ENCODE measurements at regions not wholly inside any gene's neighbourhood (a gene's known extent, or its start where the extent isn't known, plus 50 kb on each side); places are given as distances from the start of the nearest gene placed in this dataset.

DNA sequence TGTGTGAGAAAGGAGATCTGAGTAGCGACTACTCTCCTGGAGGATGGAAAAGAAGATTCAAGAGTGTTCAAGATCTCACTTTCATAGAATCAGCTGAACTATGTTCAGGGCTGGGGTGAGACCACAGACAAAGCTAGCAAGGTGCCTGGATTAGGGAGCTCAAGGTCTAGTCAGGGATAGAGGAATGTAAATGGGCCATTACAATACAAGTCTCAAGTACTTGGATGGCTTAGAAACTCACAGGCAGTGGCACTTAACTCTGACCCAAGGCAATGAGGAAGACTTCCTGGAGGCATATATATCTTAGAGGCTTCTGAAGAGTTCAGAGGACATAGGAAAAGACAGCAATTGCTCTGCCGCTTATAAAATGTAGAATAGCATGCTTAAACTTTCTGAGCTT, 184.9 kb upstream of the CDH11 start:
- DNase-seq: no peak

GRCh38 chr16:65306300-65306699, 184.4 kb upstream of the CDH11 start:
- DNase-seq: no peak

DNA sequence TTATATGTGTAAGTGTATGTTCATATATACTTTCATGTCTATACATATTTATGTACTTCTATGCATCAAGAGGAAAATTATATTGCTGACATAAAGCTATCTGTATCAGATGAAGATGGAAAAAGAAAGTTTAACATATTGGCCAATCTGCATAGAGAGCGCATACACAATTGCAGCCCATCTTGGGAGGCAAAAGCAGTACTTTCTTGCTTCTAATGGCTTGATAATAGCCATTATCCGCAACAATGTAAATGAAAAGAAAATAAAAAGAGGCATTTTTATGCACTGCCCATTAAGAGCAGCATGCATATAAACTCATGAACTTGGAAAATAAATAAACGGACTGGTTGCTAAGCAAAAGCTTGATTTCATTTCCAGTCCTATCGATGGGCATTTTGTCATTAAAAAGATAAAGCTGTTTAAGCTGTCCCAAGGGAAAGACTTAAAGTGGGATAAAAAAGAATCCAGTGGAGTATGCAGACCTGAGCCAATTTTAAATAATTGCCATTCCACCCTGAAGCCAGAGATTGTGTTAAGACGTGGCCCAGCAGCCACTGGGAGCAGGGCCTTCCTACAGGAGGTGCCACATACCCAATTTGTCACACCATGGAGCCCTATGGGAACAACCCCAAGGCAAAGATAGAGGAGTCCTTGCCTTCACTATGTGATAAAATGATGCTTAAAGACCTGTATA, 183.6 kb upstream of the CDH11 start:
- no peak for DNase-seq

GRCh38 chr16:65301029-65301428, 179.2 kb upstream of the CDH11 start:
- no peak for DNase-seq

DNA sequence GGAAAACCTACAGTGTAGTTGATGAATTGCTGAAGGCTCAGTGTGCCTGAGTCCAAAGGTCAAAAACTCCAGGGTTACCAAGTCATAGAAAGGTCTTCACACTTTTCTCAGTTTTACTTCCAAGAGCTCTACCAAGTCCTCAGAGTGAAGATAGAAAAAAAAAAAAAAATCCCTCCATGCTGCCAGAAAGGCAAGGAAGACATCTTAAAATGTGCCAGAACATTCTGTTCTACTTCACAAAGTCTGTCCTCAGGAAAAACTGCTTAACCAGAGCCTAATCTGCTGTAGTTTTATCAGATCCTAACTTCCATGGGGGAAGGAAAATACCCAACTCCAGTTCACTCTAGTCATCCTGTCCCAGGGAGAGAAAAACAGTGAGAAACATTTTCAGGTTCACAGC, 175.6 kb upstream of the CDH11 start:
- DNase-seq: no peak

GRCh38 chr16:65295527-65295926, 173.7 kb upstream of the CDH11 start:
- DNase-seq: no peak

GRCh38 chr16:65294708-65295107, 172.8 kb upstream of the CDH11 start:
- no peak for DNase-seq

- DNase-seq: no peak
Observed at GRCh38 chr16:65294165-65294564, 172.3 kb upstream of the CDH11 start.

DNA sequence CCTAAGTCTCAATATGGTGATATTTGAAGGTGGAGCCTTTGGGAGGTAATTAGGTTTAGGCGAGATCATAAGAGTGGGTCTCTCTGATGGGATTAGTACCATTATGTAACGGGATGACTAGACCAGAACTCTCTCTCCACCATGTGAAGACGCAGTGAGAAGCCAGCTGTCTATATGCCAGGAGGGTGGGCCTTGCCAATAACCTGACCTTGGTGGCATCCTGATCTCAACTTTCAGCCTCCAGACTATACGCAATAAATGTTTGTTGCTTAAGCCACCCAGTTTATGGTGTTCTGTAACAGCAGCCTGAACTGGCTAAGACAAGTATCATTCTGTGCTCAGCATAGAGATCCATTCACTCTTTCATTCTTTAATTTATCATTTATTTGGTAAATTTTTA, 167.2 kb upstream of the CDH11 start:
- no peak for DNase-seq

- no peak for DNase-seq
Observed at GRCh38 chr16:65287307-65287706, 165.4 kb upstream of the CDH11 start.

GRCh38 chr16:65285128-65286048, 163.5 kb upstream of the CDH11 start:
- peak in 1 of 56 donors; percentile 5 for DNase-seq

DNA sequence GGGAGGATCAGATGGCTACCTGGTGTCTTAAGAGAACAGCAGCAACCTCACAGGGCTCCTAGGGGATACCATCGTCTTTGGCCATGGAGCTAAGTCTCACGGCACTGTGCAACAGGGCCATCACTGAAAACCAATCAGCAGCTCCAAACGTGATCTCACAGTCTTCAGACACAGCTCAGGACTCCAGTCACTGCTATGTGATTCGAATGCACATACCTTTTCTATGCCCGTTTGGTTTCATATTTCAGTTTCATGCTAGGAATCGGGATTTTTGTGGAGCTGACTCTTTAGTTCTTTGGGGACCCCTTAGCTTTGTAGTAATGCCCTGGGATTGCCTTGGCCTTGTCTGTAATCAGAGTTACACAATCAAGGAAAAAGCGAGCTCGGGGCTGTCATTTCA, 162.8 kb upstream of the CDH11 start:
- no peak for DNase-seq

DNA sequence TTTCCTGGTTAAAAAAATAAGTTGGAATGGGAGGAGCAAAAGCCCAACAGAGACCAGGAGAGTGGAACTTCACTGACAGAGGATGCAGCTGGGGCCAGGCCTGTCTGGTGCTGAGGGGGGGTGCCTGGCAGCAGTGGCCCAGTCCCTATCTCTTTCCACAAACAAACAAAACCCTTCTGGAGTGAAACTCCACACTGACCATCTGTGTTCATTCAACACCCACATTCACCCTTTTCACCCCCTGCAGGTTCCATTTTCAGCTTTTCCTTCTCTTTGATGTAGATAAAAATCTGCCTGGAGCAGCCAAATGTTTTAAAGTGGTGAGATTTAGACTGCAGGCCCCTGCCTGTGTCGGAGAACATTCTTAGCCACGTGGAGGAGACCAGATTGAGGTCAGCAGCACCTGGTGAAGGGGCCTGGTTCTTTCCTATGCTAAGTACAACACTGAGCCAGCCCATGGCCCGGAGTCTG, 161.4 kb upstream of the CDH11 start:
- no peak for DNase-seq

DNA sequence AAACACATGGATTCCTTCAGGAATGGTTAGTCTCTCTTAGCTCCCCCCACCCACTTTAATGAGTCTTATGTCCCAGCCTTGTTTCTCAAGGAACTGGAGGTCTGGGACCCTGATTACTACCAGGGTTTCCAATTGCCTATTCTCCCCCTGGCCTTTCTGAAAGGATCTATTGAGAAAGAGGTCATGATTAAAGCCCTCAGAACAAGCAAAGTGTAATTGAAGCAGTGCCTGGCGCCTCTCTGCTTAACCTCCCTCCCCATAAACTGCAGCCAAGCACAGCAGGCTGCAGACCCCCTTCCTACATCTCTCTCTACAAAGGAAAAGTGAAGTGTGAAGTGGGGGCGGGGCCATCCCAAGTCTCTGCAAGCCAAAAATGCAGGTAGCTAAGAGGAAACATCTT, 159.7 kb upstream of the CDH11 start:
- DNase-seq: no peak

DNA sequence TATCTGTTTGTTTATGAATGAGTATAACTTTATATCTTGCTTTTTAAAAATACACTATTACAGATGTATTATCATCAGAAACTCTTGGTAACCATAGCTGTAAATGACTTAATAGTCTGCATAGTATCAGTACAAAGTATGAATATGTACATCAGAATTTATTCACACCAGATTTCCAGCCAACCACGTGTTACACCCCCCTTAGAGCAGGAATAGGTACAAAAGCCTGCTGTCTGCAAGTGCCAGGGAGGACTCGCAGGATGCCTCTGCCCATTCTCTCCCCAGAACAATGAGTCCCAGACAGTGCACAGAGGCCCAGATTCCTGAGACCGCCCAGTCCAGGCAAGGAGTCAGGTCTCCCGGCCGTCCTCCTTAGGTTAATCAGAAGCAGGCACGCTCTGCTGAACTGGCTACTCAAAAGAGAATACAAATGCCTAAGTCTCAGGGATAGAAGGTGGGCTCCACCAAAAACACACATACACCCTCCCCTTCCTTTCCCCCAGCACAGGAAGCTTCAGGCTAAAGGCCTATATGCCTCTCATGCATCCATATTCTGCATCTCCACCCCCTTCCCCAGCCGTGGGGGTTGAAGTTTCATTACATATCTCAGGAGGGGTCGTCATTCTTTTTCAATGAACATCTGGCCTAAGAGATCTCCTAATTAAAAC, 159.1 kb upstream of the CDH11 start:
- DNase-seq: no peak

DNA sequence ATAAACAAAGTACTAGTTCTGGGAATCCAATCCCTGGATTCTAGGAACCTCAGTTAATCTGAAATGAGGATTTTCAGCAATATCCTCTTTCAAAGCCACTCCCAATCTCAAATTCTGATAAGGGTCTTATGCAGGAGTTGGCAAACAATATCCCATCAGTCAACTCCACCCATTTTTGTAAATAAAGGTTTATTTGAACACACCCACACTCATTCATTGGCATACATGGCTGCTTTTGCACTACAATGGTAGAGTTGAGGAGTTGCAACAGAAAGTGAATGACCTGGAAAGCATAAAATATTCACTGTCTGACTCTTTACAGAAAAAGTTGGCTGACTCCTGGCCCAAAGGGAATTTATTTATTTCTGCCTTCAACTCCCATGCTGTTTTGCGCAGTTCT, 157.7 kb upstream of the CDH11 start:
- no peak for DNase-seq

DNA sequence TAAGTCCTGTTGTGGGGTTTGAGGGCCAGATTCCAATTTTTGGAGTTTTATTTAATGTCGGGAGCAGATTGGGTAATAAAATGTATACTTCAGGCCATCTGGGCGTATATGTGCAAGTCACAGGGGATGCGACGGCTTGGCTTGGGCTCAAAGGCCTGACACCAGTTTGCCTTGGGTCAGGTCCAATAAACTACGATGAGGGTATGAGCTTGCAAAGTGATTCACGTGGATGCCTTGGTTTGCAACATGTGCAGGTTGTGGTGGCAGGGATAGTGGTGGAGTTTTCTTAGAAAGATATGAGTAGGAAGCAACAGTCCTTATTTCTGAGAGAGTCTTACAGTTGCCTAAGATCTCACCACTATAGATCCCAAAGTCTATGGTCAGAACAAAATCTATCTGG, 157.0 kb upstream of the CDH11 start:
- DNase-seq: no peak

DNA sequence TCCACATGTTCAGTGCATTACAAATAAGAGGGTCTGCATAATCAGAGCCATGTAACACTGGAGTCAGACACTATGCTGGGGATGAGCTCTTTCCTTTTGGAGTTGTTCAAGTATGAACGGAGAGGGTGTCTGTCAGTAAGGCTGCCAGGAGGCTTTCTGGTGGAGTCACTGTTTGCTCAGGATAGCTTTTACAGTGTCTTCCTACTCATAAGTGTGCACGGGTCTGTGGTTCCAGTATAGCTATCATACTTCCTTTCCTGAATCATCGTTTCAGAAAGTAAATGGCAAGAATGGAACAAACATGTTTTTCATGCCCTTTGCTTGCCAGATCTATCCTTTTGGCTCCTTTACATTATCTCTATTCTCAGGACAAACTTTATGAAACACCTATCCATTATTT, 152.7 kb upstream of the CDH11 start:
- DNase-seq: no peak

GRCh38 chr16:65272699-65273414, 151.0 kb upstream of the CDH11 start:
- DNase-seq: no peak

- DNase-seq: no peak
Observed at GRCh38 chr16:65271996-65272395, 150.1 kb upstream of the CDH11 start.

DNA sequence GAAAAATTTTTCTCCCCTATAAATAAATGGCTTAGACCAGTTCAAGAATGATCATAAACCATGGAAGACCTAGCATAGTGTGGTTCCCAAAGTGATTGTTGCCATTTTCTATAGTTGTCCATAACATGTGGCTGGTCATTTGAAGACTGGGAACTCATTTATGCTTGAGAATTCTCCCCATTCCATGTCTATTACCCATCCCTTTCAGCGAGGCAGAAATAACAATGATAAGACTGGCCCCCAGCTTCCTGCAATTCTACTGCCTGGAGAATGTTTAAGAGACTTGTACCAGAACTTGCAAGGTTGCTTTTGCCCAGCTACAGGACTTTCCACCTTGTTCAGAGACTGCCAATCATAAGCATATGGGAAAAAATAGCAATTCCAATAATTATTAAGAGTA, 146.5 kb upstream of the CDH11 start:
- DNase-seq: no peak

GRCh38 chr16:65263896-65264295, 142.0 kb upstream of the CDH11 start:
- DNase-seq: no peak
